Neural cell (in vitro differentiated cells): ENCODE measurements at regions not wholly inside any gene's neighbourhood (a gene's known extent, or its start where the extent isn't known, plus 50 kb on each side); places are given as distances from the start of the nearest gene placed in this dataset.

Experiments used
- H2AFZ ChIP-seq: fragments of 200-600, 300-800 bp; sonication (generic), shearing (Covaris generic); 2 replicates; pipeline ENCODE4 v1.6.0; 2014; ENCODE audit warnings: low read depth, mild to moderate bottlenecking, antibody characterized with exemption, low read length, moderate library complexity
- H3F3A ChIP-seq: fragments of 200-600 bp; shearing (Covaris generic); 2 replicates; pipeline ENCODE4 v1.6.1; 2016; ENCODE audit warnings: mild to moderate bottlenecking, moderate library complexity, mixed read lengths, antibody characterized with exemption, low read length; ENCODE audit not compliant: insufficient read depth, poor library complexity, severe bottlenecking
- H3K27ac ChIP-seq: fragments of 200-600, 300-800 bp; sonication (generic), shearing (Covaris generic); 2 replicates; pipeline ENCODE4 v1.5.1; 2014; ENCODE audit warnings: mild to moderate bottlenecking, low read length, moderate library complexity
- H3K27me3 ChIP-seq: fragments of 300-800, 200-600 bp; sonication (generic), shearing (Covaris generic); 2 replicates; pipeline ENCODE4 v1.6.0; 2014; ENCODE audit warnings: mild to moderate bottlenecking, low read depth, low read length, moderate library complexity; ENCODE audit not compliant: insufficient read depth
- H3K36me3 ChIP-seq: fragments of 300-800, 200-600 bp; sonication (generic), shearing (Covaris generic); 2 replicates; pipeline ENCODE4 v1.5.1; 2014; ENCODE audit warnings: mild to moderate bottlenecking, antibody characterized with exemption, low read length, moderate library complexity; ENCODE audit not compliant: insufficient read depth
- H3K4me2 ChIP-seq: fragments of 300-800, 200-600 bp; sonication (generic), shearing (Covaris generic); 2 replicates; pipeline ENCODE4 v1.6.0; 2014; ENCODE audit warnings: mild to moderate bottlenecking, low read length
- H3K4me3 ChIP-seq: fragments of 300-800, 200-600 bp; sonication (generic), shearing (Covaris generic); 2 replicates; pipeline ENCODE4 v1.5.1; 2014; ENCODE audit warnings: mild to moderate bottlenecking, low read length, moderate library complexity
- H3K79me2 ChIP-seq: fragments of 200-600 bp; shearing (Covaris generic); replicated peaks from 2 replicates; pipeline ENCODE4 v1.6.0; 2014; ENCODE audit warnings: mild to moderate bottlenecking, low read length, moderate library complexity; ENCODE audit not compliant: insufficient read depth
- H3K9ac ChIP-seq: fragments of 300-800, 200-600 bp; sonication (generic), shearing (Covaris generic); 2 replicates; pipeline ENCODE4 v1.6.1; 2016; ENCODE audit warnings: mild to moderate bottlenecking, low read length, mixed read lengths
- H3K9me2 ChIP-seq: fragments of 200-600 bp; shearing (Covaris generic); 2 replicates; pipeline ENCODE4 v1.6.1; 2016; ENCODE audit warnings: mild to moderate bottlenecking, low read length, mixed read lengths; ENCODE audit not compliant: insufficient read depth
- H3K9me3 ChIP-seq: fragments of 200-600, 300-800 bp; sonication (generic), shearing (Covaris generic); 2 replicates; pipeline ENCODE4 v1.6.1; 2016; ENCODE audit warnings: mild to moderate bottlenecking, mixed run types, low read length, moderate library complexity, mixed read lengths
- H4K20me1 ChIP-seq: fragments of 200-600 bp; shearing (Covaris generic); 2 replicates; pipeline ENCODE4 v1.6.1; 2016; ENCODE audit warnings: mild to moderate bottlenecking, mixed run types; ENCODE audit not compliant: insufficient read depth
- CTCF ChIP-seq: fragments of 450-650 bp; IDR thresholded peaks from 2 replicates; pipeline ENCODE4 v1.5.1; 2014; ENCODE audit warnings: antibody characterized with exemption, mild to moderate bottlenecking, moderate library complexity; ENCODE audit not compliant: poor library complexity, severe bottlenecking
- EP300 ChIP-seq: fragments of 450-650 bp; conservative IDR thresholded peaks from 2 replicates; pipeline ENCODE4 v1.6.1; 2014; ENCODE audit warnings: antibody characterized with exemption, mild to moderate bottlenecking, moderate library complexity; ENCODE audit not compliant: poor library complexity, severe bottlenecking
- EZH2 ChIP-seq: fragments of 200-600, 300-800 bp; shearing (Covaris generic), sonication (generic); IDR thresholded peaks from 2 replicates; pipeline ENCODE4 v1.6.1; 2014; ENCODE audit warnings: antibody characterized with exemption, low read length, borderline replicate concordance, mild to moderate bottlenecking; ENCODE audit not compliant: insufficient read depth, poor library complexity, severe bottlenecking
- MXI1 ChIP-seq: fragments of 450-650 bp; conservative IDR thresholded peaks from 2 replicates; pipeline ENCODE4 v1.6.1; 2014; ENCODE audit warnings: antibody characterized with exemption, mild to moderate bottlenecking; ENCODE audit not compliant: poor library complexity, severe bottlenecking
- RAD21 ChIP-seq: fragments of 450-650 bp; conservative IDR thresholded peaks from 2 replicates; pipeline ENCODE4 v1.6.1; 2014; ENCODE audit warnings: antibody characterized with exemption, mild to moderate bottlenecking, moderate library complexity
- REST ChIP-seq: IDR thresholded peaks from 2 replicates; pipeline ENCODE4 v1.6.1; 2012; ENCODE audit warnings: borderline replicate concordance
- SMC3 ChIP-seq: fragments of 450-650 bp; conservative IDR thresholded peaks from 2 replicates; pipeline ENCODE4 v1.6.1; 2014; ENCODE audit warnings: antibody characterized with exemption, mild to moderate bottlenecking, moderate library complexity; ENCODE audit not compliant: poor library complexity
- TAF1 ChIP-seq: IDR thresholded peaks from 2 replicates; pipeline ENCODE4 v1.6.1; 2012; ENCODE audit warnings: low read depth

GRCh38 chr4:62717154-62717553, 1517.0 kb downstream of the ADGRL3 start:
- Histone ChIP-seq H3K4me3 (no peak overlapping the region), H3F3A (no peaks in the 10 kb centered on the region), H2AFZ (no peak overlapping the region), H3K4me2 (no peak overlapping the region), H3K27me3 (no peaks in the 10 kb centered on the region), H3K27ac (no peak overlapping the region), H4K20me1 (no peaks in the 10 kb centered on the region), H3K9ac (no peak overlapping the region), H3K79me2 (no peaks in the 10 kb centered on the region), H3K9me2 (no peaks in the 10 kb centered on the region), H3K9me3 (no peaks in the 10 kb centered on the region), H3K36me3 (no peaks in the 10 kb centered on the region)
- TF ChIP-seq REST, result no peak
- no peak for TF ChIP-seq RAD21
- TF ChIP-seq EZH2, result no peak
- TF ChIP-seq MXI1, result no peak
- no peak for TF ChIP-seq CTCF

- H2AFZ ChIP-seq, result no peak overlapping the region
- H3F3A ChIP-seq, result no peaks in the 10 kb centered on the region
- H3K79me2 ChIP-seq, result no peaks in the 10 kb centered on the region
- H3K36me3 ChIP-seq, result no peaks in the 10 kb centered on the region
- no peak overlapping the region for H3K9ac ChIP-seq
- H3K27ac ChIP-seq, result no peak overlapping the region
- no peaks in the 10 kb centered on the region for H3K9me2 ChIP-seq
- H3K4me2 ChIP-seq, result no peak overlapping the region
- H3K4me3 ChIP-seq, result no peak overlapping the region
- no peaks in the 10 kb centered on the region for H4K20me1 ChIP-seq
- TF ChIP-seq RAD21, result no peak
- TF ChIP-seq EP300, result no peak
- no peak for TF ChIP-seq CTCF
- TF ChIP-seq SMC3, result no peak
- no peak for TF ChIP-seq TAF1
- no peak for TF ChIP-seq REST
- H3K27me3 ChIP-seq, result no peaks in the 10 kb centered on the region
- H3K9me3 ChIP-seq, result no peaks in the 10 kb centered on the region
Observed at GRCh38 chr4:62711575-62711974, 1511.4 kb downstream of the ADGRL3 start.
